ENCODE measurements at regions not wholly inside any gene's neighbourhood (a gene's known extent, or its start where the extent isn't known, plus 50 kb on each side); places are given as distances from the start of the nearest gene placed in this dataset.

- no peak for TF ChIP-seq REST (IDR thresholded peaks at IDR 0.05; ENCODE audit: insufficient replicate concordance, low read depth)
- TF ChIP-seq CTCF (IDR thresholded peaks at IDR 0.05; ENCODE audit: insufficient read depth, low read length) = no peak
- no peak for TF ChIP-seq SPI1 (IDR thresholded peaks at IDR 0.05; ENCODE audit: borderline replicate concordance, low read depth)
- no peak for TF ChIP-seq POLR2AphosphoS5 (IDR thresholded peaks at IDR 0.05; ENCODE audit: low read depth)
- no peak for TF ChIP-seq GABPA (IDR thresholded peaks at IDR 0.05; ENCODE audit: low read depth)
- DNase-seq (ENCODE audit: low read depth in 1 of 2, low spot score in 1 of 2) = no peak
- H3K27me3 ChIP-seq (ENCODE audit: insufficient read depth, poor library complexity, severe bottlenecking) = no peaks in the 10 kb centered on the region
- H3K4me3 ChIP-seq (replicated peaks; ENCODE audit: insufficient read depth, low read length) = no peak overlapping the region
- H3K27ac ChIP-seq (replicated peaks) = no peak overlapping the region
These were observed 354.5 kb upstream of the NBEA start for GRCh38 chr13:34587576-34587975.

GRCh38 chr13:34588362-34588761, 353.7 kb upstream of the NBEA start:
- H3K27me3 ChIP-seq (ENCODE audit: insufficient read depth, poor library complexity, severe bottlenecking) = no peaks in the 10 kb centered on the region
- no peak overlapping the region for H3K27ac ChIP-seq (replicated peaks)
- DNase-seq (ENCODE audit: low read depth in 1 of 2, low spot score in 1 of 2) = no peak
- TF ChIP-seq GABPA (IDR thresholded peaks at IDR 0.05; ENCODE audit: low read depth) = no peak
- no peak for TF ChIP-seq SPI1 (IDR thresholded peaks at IDR 0.05; ENCODE audit: borderline replicate concordance, low read depth)
- TF ChIP-seq POLR2AphosphoS5 (IDR thresholded peaks at IDR 0.05; ENCODE audit: low read depth) = no peak
- TF ChIP-seq REST (IDR thresholded peaks at IDR 0.05; ENCODE audit: insufficient replicate concordance, low read depth) = no peak
- no peak for TF ChIP-seq CTCF (IDR thresholded peaks at IDR 0.05; ENCODE audit: insufficient read depth, low read length)
- no peak overlapping the region for H3K4me3 ChIP-seq (replicated peaks; ENCODE audit: insufficient read depth, low read length)

GRCh38 chr13:34589581-34589980, 352.5 kb upstream of the NBEA start:
- TF ChIP-seq SPI1 (IDR thresholded peaks at IDR 0.05; ENCODE audit: borderline replicate concordance, low read depth) = no peak
- no peak for TF ChIP-seq POLR2AphosphoS5 (IDR thresholded peaks at IDR 0.05; ENCODE audit: low read depth)
- no peak for TF ChIP-seq REST (IDR thresholded peaks at IDR 0.05; ENCODE audit: insufficient replicate concordance, low read depth)
- no peak for TF ChIP-seq CTCF (IDR thresholded peaks at IDR 0.05; ENCODE audit: insufficient read depth, low read length)
- TF ChIP-seq GABPA (IDR thresholded peaks at IDR 0.05; ENCODE audit: low read depth) = no peak
- Histone ChIP-seq H3K27me3 (ENCODE audit: insufficient read depth, poor library complexity, severe bottlenecking) (no peaks in the 10 kb centered on the region), H3K27ac (replicated peaks) (no peak overlapping the region), H3K4me3 (replicated peaks; ENCODE audit: insufficient read depth, low read length) (no peak overlapping the region)
- no peak for DNase-seq (ENCODE audit: low read depth in 1 of 2, low spot score in 1 of 2)

Measured in HL-60 (cell line).